OCI-LY7 (cell line): ENCODE measurements at regions not wholly inside any gene's neighbourhood (a gene's known extent, or its start where the extent isn't known, plus 50 kb on each side); places are given as distances from the start of the nearest gene placed in this dataset.

Source experiments
- BruUV-seq: library from RNA; stranded (reverse); fragments of 400-500 nt; replicated peaks from 2 replicates; lab custom pipeline; 2021; lab: Mats Ljungman, UMichigan
- CTCF ChIA-PET: fragments of 300-600 bp; sonication (Branson Sonifier 250); formaldehyde crosslinking; loops from one replicate; lab custom pipeline; 2022; ENCODE audit warnings: antibody characterized with exemption; ENCODE audit not compliant: unreplicated experiment; lab: Charles Lee
- POLR2A ChIA-PET: fragments of 300-600 bp; sonication (Branson Sonifier 250); formaldehyde crosslinking; loops from one replicate; lab custom pipeline; 2022; ENCODE audit warnings: antibody characterized with exemption; lab: Charles Lee
- DNase-seq: peaks from one replicate; pipeline ENCODE4 v3.0.0-alpha.2; 2015; ENCODE audit warnings: low spot score
- H2AFZ ChIP-seq: fragments of 200-600 bp; sonication (generic), shearing (Covaris generic); 2 replicates; pipeline ENCODE4 v1.6.1; 2014; ENCODE audit warnings: mild to moderate bottlenecking, antibody characterized with exemption, low read length, moderate library complexity
- H3K27ac ChIP-seq: fragments of 200-600 bp; sonication (generic); 2 replicates; pipeline ENCODE4 v1.5.1; 2014; ENCODE audit warnings: mixed run types, low read depth, mild to moderate bottlenecking, moderate library complexity, low read length, inconsistent platforms; ENCODE audit not compliant: poor library complexity, severe bottlenecking
- H3K36me3 ChIP-seq: fragments of 200-600 bp; sonication (generic); 2 replicates; pipeline ENCODE4 v1.6.1; 2014; ENCODE audit warnings: mild to moderate bottlenecking, antibody characterized with exemption, low read length, moderate library complexity, mixed read lengths; ENCODE audit not compliant: insufficient read depth
- H3K4me1 ChIP-seq: fragments of 200-600 bp; sonication (generic); 2 replicates; pipeline ENCODE4 v1.5.1; 2014; ENCODE audit warnings: mild to moderate bottlenecking, low read length; ENCODE audit not compliant: insufficient read depth, poor library complexity, severe bottlenecking
- H3K4me2 ChIP-seq: fragments of 200-600 bp; sonication (generic); 2 replicates; pipeline ENCODE4 v1.6.1; 2014; ENCODE audit warnings: mild to moderate bottlenecking, low read length
- H3K4me3 ChIP-seq: fragments of 200-600 bp; sonication (generic); 2 replicates; pipeline ENCODE4 v1.5.1; 2014; ENCODE audit warnings: mild to moderate bottlenecking, low read depth, low read length; ENCODE audit not compliant: poor library complexity, severe bottlenecking
- H3K79me2 ChIP-seq: fragments of 200-600 bp; sonication (generic); 2 replicates; pipeline ENCODE4 v1.6.1; 2016; ENCODE audit warnings: low read depth, mild to moderate bottlenecking, low read length, moderate library complexity, mixed read lengths; ENCODE audit not compliant: insufficient read depth
- H3K9me2 ChIP-seq: fragments of 200-600 bp; sonication (generic); 2 replicates; pipeline ENCODE4 v1.6.1; 2016; ENCODE audit warnings: mild to moderate bottlenecking, low read length, mixed read lengths; ENCODE audit not compliant: insufficient read depth
- H3K9me3 ChIP-seq: fragments of 200-600 bp; sonication (generic); 2 replicates; pipeline ENCODE4 v1.6.1; 2014; ENCODE audit warnings: mild to moderate bottlenecking, mixed run types, low read length, mixed read lengths
- H4K20me1 ChIP-seq: fragments of 200-600 bp; sonication (generic); 2 replicates; pipeline ENCODE4 v1.6.1; 2014; ENCODE audit warnings: mild to moderate bottlenecking, antibody characterized with exemption, low read length, moderate library complexity, mixed read lengths; ENCODE audit not compliant: insufficient read depth
- CTCF ChIP-seq: fragments of 200-600 bp; sonication (generic); conservative IDR thresholded peaks from 2 replicates; pipeline ENCODE4 v1.5.1; 2014; ENCODE audit warnings: mild to moderate bottlenecking, antibody characterized with exemption, low read length, moderate library complexity, mixed read lengths
- EZH2phosphoT487 ChIP-seq: fragments of 200-600 bp; sonication (generic); IDR thresholded peaks from 2 replicates; pipeline ENCODE4 v1.6.1; 2018; ENCODE audit warnings: low read depth, borderline replicate concordance, mild to moderate bottlenecking, mixed run types, antibody characterized with exemption, low read length, moderate library complexity, mixed read lengths
- intact Hi-C: fragments of 100-400 bp; cut with micrococcal nuclease; formaldehyde crosslinking; loops from one replicate; pipeline ENCODE4 v1.10.0; 2022; ENCODE audit not compliant: unreplicated experiment

DNA sequence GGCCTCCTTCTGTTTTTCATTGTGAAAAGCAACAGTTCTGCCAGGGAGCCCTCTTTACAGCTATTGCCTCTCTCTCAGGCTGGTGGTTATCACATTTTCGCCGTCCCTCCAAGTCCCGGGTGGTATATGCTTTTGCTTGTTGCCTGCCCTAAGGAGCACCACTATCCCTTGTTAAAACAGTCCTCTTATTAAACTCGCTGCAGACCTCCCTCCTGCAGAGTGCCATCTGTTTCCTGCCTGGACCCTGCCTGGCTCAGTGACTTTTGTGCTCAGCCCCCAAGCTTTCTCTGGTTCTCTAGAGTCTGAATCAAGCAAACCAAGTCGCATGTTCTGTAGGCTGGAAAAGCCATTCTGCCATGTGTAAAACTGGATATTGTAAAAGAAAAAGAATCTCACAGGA is 72.1 kb upstream of the FHL2 start:
- no peaks in the 10 kb centered on the region for H4K20me1 ChIP-seq
- H3K9me2 ChIP-seq, result no peaks in the 10 kb centered on the region
- no peak for DNase-seq
- no peaks in the 10 kb centered on the region for H3K4me1 ChIP-seq
- H3K9me3 ChIP-seq, result no peaks in the 10 kb centered on the region
- H3K36me3 ChIP-seq, result no peaks in the 10 kb centered on the region
- H2AFZ ChIP-seq, result no peak overlapping the region
- no peak for TF ChIP-seq EZH2phosphoT487
- TF ChIP-seq CTCF, result no peak
- no peak overlapping the region for H3K27ac ChIP-seq
- CTCF ChIA-PET, result no interaction called here
- H3K4me2 ChIP-seq, result no peak overlapping the region
- POLR2A ChIA-PET, result no interaction called here
- H3K79me2 ChIP-seq, result no peaks in the 10 kb centered on the region
- intact Hi-C loops, result no loop called here
- H3K4me3 ChIP-seq, result no peak overlapping the region
- BruUV-seq, result no TSS peak

GRCh38 chr2:105469781-105470180 is 70.9 kb upstream of the FHL2 start:
- POLR2A ChIA-PET, result no interaction called here
- CTCF ChIA-PET, result no interaction called here
- intact Hi-C loops, result no loop called here
- Histone ChIP-seq H2AFZ (no peak overlapping the region), H3K79me2 (no peaks in the 10 kb centered on the region), H3K4me1 (no peaks in the 10 kb centered on the region), H3K4me3 (no peak overlapping the region), H3K36me3 (no peaks in the 10 kb centered on the region), H3K27ac (no peak overlapping the region), H3K9me2 (no peaks in the 10 kb centered on the region), H3K9me3 (no peaks in the 10 kb centered on the region), H4K20me1 (no peaks in the 10 kb centered on the region), H3K4me2 (no peak overlapping the region)
- DNase-seq, result no peak
- BruUV-seq, result no TSS peak
- TF ChIP-seq CTCF (no peak), EZH2phosphoT487 (no peak)

- Histone ChIP-seq H3K4me1 (no peaks in the 10 kb centered on the region), H3K4me2 (no peak overlapping the region), H3K79me2 (no peaks in the 10 kb centered on the region), H3K9me3 (no peaks in the 10 kb centered on the region), H3K9me2 (no peaks in the 10 kb centered on the region), H3K4me3 (no peak overlapping the region), H2AFZ (no peak overlapping the region), H3K36me3 (no peaks in the 10 kb centered on the region), H3K27ac (no peak overlapping the region), H4K20me1 (no peaks in the 10 kb centered on the region)
- BruUV-seq, result no TSS peak
- intact Hi-C loops, result no loop called here
- TF ChIP-seq EZH2phosphoT487 (no peak), CTCF (no peak)
- ChIA-PET POLR2A (no interaction called here), CTCF (no interaction called here)
- DNase-seq, result no peak
Observed at GRCh38 chr2:105468582-105469042, 69.8 kb upstream of the FHL2 start.
